ENCODE measurements at regions not wholly inside any gene's neighbourhood (a gene's known extent, or its start where the extent isn't known, plus 50 kb on each side); places are given as distances from the start of the nearest gene placed in this dataset.

DNA sequence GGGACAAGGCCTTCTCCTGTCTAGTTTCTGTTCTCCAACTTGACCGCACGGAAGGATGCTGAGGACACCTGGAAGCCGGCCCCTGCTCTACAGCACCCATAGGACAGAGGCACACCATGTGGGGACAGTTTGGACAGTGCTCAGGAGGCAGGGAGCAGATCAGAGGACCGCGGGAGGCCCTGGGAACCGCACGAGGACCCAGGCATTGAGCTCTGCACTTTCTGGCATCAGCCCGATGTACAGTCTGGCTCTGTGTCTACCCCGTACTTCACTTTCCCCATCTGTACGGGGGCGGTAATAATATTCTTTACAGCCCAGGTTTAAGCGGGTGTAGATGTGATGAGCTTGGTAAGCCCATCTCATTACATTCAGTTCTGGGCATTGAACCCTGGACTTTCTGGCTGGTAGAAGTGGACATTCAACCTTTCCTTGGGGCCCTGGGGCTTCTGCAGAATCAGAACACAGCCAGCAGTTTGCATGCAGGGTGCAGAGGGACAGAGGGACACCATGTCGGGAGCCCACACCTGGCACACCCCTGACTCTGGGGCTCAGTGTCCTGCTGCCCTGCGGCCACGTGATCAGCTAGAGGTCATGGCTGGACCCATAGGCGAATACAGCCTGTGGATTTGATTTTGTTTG, 258.7 kb downstream of the SEC14L1 start:
- DNase-seq: no peak

DNA sequence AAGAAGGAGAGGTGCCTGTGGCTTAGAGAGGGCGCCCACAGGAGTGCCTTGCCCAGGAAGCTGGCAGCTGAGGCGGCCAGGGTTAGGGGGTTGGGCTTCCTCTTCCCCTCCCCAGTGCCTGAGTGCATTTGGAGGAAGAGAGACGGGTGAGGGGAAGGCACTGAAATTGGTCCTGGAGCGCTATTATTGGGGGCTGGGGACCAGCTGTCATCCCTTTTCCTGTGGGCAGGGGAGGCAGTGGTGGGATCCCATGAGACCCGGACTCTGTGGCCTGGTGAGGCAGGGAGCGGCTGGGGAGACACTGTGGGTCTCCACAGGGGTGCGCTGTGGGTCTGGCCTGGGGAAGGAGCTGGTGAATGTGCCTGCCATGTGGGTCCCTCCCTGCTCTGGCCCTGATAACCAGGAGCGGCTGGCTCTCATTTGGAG, 259.7 kb downstream of the SEC14L1 start:
- DNase-seq: peak; percentile 88

DNA sequence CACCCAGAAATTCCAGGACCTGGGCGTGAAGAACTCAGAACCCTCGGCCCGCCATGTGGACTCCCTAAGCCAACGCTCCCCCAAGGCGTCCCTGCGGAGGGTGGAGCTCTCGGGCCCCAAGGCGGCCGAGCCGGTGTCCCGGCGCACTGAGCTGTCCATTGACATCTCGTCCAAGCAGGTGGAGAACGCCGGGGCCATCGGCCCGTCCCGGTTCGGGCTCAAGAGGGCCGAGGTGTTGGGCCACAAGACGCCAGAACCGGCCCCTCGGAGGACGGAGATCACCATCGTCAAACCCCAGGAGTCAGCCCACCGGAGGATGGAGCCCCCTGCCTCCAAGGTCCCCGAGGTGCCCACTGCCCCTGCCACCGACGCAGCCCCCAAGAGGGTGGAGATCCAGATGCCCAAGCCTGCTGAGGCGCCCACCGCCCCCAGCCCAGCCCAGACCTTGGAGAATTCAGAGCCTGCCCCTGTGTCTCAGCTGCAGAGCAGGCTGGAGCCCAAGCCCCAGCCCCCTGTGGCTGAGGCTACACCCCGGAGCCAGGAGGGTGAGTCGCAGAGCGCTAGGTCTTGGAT, 261.5 kb downstream of the SEC14L1 start:
- DNase-seq: no peak

DNA sequence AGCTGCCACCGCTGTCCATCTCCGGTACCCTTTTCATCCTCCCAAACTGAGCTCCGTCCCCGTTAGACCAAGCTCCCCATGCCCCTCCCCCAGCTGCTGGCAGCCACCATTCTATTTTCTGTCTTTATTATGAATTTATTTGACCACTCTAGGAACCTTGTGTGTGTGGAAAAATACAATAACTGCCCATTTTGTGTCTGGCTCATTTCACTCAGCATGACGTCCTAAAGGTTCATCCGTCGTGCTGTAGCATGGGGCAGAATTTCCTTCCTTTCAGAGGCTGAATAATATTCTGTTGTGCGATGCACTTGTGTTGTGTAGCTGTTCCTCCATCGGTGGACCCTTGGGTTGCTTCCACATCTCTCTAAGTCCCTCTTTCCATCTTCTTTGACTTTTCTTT, 263.1 kb downstream of the SEC14L1 start:
- DNase-seq: no peak

DNA sequence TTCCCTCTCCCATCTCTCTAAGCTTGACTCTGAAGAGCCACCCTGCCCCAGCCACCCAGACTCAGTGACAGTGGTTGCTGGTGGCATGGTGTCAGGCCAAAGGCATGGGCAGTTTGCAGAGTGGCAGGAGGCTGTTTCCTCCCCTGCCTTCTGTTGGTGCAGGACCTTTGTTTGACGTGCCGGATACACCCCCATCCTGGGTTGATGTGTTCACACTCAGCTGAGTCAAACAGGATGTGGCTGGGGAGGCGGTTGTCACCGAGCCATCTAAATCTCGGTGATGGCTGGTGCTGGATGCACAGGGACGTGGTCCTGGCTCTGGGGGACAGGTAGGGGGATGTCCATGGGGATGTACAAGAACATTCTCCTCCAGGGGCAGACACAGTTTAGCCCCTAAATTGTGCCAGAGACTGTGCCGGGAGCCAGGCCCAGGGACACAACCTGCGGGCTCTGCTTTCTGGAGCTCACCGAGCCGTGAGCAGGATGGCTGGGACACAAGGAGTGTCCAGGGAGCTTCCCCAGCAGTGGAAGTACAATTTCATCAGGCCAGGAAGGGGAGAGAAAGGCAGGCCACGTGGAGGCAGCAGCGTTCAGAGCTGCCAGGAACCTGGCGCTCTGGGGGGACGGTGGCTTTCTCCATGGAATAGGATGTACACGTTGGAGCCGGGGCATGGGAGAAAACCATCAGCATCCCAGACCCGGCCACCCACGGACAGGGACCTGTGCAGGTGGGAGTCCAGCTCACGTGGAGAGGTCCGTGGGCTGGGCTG, 264.2 kb downstream of the SEC14L1 start:
- DNase-seq: peak; percentile 82

DNA sequence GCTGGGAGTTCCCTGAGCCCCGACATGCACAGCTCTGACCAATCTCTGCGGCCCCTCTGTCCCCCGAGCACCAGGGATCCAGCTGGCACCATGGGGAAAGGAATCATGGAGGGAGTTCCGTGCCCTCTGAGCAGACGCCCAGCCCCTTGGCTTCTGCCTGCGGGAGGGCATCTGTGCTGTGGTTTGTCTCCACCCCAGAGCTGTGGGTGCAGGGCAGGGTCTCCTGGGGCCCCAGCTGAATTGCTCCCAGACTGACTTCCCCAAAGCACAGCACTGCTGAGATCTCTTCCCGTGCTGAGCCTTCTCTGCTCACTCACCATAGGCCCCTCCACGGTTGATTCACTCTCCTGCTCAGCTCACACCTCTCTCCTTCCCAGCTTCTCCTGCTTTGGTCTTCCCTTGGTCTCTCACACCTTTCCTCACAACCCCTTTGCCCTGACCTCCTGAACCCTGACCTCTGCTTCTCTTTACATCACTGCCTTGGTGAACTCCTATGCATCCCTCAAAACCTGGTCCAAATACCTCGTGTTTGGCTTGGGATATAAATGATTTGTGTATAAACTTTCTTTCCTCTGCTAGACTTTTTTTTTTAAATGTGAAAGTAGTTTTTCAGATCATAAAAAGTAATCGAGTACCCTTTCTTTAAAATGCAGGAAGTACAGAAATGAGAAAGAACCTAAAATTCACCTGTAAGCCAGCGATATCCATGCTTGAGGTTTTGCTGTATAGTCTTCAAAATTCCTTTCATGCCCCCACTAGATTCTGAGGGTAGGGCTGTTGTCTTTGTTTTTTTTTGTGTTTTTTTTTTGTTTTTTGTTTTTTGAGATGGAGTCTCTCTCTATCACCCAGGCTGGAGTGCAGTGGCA, 265.3 kb downstream of the SEC14L1 start:
- no peak for DNase-seq

DNA sequence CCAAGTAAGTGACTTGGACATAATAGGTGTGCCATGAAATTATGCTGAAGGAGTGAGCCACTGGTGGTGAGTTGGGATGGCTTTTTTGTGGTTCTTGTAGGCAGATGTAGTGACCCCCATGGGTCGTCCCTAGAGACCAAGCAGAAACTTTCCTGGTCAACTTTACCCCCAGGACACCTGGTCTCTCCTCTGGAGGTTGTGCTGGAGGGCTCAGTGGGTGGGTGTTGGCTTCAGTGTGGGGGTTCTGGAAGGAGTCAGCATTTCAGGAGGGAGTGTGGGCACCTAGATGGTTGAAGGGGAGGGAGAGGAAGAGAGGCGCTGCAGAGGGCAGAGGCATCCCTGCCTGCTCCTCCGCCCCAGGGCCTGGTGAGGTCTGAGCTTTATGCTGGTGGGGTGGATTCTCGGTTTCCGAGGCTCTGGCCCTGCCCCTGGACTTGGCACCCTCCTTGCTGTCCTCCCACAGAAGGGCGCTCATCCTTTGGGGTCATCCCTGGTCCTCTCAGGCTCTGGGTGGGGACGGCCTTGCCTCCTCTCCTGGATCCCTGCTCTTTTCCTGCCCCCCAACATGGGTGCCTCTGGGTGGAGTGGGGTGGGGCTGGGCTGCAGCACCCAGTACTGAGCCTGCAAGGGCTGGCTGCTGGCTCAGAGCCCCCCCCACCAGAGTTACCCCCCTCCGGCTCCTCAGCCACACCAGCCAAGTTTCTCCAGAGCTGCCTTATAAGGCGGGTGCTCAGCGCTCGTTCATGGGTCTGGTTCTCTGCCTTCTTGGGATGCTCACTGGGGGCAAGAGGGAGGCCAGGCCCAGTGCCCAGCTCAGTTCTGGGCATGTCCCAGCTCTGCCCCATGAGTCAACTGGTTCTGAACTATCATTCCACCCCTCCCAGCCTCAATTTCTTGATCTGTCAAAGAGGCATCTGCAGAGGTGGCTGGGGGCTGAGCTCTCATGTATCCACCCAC, 266.8 kb downstream of the SEC14L1 start:
- no peak for DNase-seq

DNA sequence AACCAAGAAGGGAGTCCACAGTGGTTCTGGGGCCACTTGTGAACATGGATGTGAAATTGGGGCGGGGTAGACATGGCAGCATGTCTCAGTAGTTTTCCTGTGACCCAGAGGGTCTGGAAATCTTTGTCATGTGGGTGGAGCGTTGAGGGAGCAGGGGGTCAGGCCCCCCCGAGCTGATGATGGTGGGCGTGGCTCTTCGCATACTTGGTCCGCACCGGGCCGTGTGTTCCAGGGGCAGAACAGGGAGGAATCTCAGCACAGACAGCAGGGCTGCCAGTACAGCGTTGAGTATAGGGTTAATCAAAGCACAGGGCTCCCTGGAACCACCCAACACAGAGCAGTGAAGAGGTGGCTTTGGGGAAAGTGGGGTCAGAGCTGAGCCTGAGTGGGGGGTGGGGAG, 267.5 kb downstream of the SEC14L1 start:
- DNase-seq: no peak

DNA sequence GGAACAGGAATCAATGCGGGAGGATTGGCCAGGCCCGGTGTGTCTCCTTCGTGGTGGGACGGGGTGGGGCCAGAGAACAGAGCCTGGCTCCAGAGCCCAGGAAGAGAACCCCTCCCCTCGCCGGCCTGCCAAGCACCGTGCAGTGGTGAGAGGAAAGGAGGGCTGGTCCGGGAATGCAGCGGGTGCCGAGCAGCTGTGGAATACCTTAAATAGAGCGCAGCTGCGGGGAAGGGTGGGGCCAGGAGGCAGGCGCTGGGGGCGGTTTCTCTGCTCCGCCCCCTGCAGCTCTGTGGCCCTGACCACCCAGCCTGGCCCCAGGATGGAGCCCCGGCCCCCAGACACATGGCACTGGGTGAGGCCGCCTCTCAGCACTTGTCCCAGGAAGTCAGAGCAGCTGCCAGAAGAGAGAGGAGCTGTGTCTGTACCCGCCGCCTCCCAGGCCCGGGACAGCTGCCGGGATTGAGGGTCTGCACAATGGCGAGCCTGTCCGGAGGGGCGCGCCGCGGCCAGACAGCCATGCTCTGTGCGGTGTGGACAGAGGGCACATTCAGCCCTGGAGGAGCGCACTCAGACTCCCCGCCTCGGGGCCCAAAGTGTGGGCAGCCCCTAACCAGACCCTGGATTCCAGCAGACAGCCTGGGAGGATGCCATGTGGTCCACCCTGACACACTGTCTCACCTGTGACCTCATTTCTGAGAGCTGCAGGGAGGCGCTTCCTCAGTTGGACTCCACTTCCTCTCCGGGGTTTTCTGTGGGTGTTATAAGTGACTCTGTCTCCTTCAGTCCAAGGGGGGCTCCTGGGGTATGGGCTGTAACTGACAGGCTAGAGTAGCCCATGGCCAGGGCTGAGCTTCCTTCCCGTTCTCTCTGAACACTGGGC, 268.8 kb downstream of the SEC14L1 start:
- no peak for DNase-seq

DNA sequence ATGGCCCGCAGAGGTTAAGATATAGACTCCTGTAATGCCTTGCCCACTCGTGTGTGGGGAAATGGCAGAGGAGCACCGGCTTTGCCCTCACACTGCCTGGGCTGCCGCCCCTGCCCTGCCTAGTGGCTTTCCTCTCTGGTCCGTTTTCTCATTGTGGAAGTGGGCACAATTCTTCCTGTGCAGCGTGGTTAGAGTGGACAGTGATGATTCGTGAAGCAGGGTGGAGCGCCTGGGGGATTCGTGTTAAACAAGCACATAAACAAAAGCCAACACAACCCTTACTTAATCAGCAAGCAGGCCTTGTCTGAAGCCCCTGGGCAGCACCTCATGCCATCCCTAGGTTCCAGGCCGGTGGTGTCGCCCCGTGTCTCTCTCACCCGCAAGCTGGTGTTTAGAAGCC, 269.7 kb downstream of the SEC14L1 start:
- no peak for DNase-seq

DNA sequence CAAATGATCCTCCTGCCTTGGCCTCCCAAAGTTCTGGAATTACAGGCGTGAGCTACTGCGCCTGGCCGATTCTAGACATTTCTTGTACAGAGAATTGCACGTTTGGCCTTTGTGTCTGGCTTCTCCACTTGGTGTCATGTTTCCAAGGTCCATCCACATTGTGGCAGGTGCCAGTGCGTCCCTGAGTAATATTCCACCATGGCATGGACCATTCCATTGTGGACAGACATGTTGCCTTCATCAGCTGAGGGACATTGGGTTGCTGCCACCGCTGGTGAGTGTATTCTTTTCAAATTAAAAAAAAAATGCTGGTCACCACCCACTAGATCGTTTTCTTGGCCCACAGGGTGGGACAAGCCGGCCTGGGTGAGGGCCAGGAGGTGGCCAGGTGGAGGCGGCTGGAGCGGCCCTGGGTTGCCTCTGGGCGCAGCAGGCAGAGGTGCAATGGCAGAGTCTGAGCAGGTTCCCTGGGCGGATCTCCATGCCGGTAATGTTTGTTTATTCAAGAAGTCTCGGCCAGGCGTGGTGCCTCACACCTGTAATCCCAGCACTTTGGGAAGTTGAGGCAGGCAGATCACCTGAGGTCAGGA, 274.1 kb downstream of the SEC14L1 start:
- no peak for DNase-seq

DNA sequence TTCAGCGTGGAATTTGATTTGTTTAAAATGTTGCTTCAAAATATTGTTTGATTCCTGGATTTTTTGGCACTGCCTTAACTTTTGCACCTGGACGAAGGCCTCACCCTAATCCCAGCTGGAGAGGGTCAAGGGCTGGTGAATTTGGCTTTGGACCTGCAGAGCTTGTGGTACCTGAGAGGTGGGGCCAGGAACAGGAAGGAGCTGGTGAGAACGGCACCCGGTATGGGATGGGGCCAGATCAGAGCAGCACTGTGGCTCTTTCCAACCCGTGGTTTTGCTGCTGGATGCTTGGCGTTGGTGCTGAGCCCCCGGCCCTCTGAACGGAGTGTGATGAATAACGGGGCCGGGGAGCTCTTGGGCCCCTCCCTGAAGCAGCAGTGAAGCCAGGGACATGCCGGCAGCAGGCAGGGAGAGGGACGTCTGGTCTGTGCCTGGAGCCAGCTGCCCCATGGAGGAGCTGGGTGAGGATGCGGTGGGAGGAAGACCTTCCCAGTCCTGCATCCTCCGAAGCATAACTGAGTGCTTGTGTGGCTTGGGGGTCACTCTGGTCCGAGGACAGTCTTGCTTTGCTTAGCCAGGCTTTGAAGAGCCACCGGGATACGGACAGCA, 275.4 kb downstream of the SEC14L1 start:
- DNase-seq: no peak

DNA sequence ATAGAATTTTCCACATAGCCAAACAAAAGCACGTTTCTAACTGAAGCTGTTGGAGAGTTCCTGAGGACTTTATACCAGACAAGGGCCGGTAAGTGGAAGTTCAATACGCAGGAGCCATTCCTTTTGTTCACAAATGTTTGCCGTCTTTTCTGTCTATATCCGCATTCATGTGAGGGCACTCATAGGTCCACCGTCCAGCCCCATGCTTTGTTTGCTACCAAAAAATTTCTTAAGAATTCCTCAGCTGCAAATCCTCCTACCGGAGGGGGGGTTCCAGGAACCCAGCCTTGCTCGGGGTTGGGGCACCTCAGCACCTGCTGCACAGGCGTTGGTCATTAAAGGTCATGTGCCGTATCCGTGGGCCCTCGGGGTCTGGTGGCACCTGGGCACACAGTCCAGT, 276.8 kb downstream of the SEC14L1 start:
- DNase-seq: no peak

DNA sequence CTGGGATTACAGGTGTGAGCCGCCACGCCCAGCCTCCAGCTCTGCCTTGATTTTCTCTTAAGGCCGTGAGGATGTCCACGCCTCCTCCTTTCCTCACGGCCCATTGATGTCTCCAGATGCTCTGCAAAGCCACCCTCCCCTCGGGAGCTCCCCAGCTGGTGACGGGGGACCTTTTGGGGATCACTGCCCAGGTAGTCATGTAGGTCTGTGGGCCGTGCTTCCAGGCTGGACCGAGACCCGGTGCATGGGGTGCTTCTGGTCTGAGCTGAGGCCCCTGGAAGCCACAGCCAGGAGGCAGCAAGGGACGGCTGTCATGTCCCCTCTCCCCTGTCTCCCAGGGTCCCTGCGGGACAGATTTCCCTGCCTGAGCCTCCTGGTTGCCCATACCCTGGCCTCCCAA, 277.8 kb downstream of the SEC14L1 start:
- no peak for DNase-seq

DNA sequence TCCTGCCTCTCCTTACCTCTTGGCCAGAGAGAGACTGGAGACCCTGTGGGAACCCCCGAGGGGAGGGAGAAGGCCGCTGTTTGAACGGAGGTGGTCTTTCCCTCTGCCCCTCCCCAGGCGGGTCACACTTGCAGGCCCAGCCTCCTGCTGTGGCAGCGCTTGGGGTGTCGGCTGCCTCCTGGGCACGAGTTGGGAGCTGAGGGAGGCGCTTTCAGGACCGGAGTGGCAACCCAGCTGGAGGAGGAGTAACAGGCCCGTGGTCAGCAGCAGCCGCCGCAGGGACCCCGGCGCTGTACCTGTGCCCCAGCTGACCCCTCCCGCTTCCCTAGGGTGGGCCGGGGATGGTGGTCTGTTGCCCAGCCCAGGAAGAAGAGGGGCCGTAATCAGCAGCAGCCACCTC, 278.3 kb downstream of the SEC14L1 start:
- DNase-seq: no peak

DNA sequence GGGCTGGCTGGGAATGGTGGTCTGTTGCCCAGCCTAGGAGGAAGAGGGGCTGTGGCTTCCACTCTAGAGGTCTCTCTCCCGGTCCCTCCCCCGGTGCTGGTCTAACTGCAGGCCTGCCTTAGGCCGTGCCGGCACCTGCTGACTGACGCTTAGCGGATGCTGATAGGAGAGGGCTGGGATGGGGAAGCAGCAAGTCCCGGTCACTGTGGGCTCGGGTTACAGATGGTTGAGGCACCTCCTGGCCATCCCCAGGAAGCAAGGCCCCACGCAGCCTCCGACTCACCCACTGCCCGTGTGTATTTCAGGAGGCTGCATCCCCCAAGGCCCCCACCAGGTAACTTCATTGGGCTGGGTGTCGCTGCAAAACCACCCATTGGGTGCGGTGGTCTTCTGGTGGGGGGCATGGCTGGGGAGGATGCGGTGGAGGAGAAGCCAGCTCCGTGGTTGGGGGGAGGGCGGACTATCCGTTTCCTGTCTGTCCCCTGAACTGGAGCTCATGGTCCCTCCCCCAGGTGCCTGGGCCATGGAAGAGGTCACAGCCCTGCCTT, 278.9 kb downstream of the SEC14L1 start:
- DNase-seq: no peak

DNA sequence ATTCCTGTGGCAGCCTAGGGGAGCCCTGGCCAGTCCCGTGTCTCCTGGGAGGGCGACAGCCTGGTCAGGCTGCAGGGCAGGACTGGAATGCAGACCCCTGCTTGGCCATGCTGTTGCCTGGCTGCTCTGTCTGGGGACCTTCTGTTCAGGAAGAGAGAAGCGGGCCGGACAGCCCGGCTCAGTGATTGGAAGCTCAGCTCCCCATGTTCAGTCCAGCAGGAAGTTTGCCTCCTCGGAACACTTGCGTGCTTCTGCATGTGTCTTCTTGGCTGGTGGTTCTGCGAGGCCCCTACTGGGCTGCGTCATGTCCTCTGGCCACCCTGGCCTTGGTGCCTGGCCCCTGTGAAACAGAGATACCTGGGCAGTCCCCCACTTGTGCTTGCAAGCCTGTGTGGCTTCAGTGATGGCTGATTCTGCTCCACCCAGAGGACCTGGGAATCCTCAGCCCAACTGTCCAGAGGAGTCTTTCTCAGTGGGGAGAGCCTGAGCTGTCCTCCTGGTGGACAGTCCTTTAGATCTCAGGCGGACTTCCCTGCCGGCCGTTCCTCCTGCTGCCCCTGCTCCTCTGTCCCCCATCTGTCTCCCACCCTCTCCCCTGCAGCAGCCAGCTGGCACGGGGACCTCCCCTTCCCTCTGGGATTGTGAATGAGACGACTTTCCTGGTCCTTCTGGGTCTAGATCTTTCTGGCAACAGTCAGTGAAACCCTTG, 279.5 kb downstream of the SEC14L1 start:
- no peak for DNase-seq

DNA sequence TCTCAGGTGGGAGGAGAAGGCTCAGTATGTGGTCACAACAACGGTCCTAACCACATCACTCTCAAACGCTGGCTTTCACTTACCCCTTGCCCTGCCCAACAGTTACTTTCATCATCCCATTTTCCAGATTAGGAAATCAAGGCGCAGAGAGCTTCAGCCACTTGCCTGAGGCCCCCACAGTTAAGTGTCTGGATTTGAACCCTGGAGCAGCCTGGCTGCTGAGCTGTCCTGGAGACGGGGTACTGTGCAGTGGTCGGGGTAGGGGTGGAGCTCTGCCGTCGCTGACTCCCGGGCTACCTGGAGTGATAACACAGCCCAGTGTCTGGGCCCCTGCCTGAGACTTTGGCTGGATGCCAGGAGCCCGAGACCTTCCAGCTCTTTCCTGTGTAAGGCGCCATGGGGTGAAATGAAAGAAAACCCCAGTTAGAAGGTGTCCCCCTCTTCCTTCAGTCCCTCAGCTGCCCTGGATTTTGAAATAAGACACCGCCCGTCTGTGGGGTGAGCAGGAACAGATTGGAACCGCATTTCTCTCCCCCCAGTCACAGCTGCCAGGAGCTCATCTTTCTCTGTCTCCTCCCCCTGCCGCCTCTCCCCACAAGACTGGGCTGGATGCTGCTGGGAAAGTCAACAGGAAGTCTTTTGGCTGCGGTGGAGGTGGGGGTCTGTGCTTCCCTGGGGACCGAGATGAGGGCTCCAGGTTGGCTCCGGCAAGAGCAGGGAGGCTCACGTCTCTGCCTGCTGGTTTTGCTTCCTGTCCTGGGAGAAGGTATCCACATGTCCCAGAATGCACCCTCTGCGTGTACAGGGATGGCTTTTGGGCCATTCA, 280.2 kb downstream of the SEC14L1 start:
- DNase-seq: no peak

DNA sequence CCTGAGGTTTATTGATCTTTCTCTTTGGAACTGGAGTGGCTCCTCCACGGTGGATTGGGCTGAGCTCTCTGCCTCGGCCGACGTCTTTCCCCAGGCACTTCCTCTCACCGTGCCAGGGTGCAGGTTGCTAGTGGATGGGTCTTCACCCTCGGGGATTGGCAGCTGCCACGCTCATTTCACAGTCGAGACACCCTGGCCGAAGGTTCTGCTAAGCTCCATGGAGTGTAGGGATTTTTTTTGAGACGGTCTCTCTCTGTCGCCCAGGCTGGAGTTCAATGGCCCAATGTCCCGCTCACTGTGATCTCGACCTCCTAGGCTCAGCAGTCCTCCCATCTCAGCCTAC, 280.8 kb downstream of the SEC14L1 start:
- no peak for DNase-seq
